ENCODE measurements at regions not wholly inside any gene's neighbourhood (a gene's known extent, or its start where the extent isn't known, plus 50 kb on each side); places are given as distances from the start of the nearest gene placed in this dataset.

DNA sequence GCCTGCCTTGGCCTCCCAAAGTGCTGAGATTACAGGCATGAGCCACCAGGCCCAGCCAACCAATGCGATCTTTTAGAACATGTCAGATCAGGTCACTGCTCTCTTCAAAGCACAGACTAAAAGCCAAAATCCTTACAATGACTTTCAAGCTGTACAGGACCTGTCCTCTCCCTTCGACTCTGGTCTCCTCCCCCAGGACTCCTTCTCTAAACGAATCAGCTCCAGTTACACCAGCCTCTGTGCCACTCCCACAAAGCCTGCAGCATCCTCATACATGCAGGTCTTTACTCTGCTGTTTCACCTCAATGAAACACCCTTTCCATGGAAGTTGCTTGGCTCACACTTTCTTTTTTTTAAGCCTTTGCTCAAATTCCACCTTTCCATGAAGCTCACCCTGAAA lies 436.0 kb downstream of the METTL4 start:
- TF ChIP-seq, protein P1, sequence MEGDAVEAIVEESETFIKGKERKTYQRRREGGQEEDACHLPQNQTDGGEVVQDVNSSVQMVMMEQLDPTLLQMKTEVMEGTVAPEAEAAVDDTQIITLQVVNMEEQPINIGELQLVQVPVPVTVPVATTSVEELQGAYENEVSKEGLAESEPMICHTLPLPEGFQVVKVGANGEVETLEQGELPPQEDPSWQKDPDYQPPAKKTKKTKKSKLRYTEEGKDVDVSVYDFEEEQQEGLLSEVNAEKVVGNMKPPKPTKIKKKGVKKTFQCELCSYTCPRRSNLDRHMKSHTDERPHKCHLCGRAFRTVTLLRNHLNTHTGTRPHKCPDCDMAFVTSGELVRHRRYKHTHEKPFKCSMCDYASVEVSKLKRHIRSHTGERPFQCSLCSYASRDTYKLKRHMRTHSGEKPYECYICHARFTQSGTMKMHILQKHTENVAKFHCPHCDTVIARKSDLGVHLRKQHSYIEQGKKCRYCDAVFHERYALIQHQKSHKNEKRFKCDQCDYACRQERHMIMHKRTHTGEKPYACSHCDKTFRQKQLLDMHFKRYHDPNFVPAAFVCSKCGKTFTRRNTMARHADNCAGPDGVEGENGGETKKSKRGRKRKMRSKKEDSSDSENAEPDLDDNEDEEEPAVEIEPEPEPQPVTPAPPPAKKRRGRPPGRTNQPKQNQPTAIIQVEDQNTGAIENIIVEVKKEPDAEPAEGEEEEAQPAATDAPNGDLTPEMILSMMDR (IDR thresholded peaks at IDR 0.05), result no peak
- TF ChIP-seq POLR2A (IDR thresholded peaks at IDR 0.05), result no peak

Measured in esophagus squamous epithelium (tissue), 4 donors.